Stimulated activated CD4-positive, alpha-beta T cell treated with anti-CD3 and anti-CD28 coated beads, Interleukin-2, amount 100 ng/mL, for 24 hours (primary cell): ENCODE measurements at regions not wholly inside any gene's neighbourhood (a gene's known extent, or its start where the extent isn't known, plus 50 kb on each side); places are given as distances from the start of the nearest gene placed in this dataset.
A peak's percentile ranks its signal among the peaks of the same experiment; 100 is the strongest.

Source experiments
- DNase-seq, 2 donors: peaks; one replicate each; pipeline ENCODE4 v3.0.0-alpha.2; 2020

DNA sequence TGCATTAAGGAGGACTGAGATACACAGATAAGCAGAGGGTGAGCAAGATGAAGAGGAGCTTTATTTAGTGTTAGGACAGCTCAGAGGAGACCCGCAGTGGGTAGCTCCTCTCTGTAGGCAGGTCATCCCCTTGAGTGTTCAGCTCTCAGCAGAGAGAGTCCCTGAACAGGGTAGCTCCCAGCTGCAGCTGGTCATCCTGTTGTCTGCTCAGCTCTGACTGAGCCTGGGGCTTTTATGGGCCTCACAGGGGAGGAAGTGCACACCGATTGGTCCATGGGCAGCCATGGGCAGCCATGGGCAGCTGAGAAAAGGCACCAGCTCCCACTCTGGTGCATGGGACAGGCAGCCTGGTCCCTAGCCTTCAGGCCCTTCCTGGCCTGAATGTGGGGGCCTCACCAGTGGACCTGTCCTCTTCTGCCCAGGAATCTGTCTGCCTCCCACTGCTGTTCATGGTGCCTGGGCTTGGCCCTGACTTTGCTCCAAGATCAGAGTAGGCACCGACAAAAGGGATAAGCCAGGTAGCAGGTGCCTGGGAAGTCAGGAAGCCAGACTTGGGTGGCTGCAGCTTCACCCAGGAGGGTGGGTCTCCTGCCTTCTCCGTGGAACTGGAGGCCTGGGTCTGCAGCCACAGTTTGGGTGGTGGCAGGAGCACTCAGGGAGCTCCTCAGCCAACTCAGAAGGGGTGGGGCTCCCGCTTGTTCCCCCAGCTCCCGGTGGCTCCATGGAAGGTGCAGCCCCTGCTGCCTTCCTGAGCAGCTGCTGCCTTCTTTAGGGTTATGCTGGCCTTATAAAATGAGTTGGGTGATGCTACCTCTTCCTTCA lies 54.7 kb downstream of the MYEOV start:
- DNase-seq: peak in 1 of 2 donors; percentile 8

DNA sequence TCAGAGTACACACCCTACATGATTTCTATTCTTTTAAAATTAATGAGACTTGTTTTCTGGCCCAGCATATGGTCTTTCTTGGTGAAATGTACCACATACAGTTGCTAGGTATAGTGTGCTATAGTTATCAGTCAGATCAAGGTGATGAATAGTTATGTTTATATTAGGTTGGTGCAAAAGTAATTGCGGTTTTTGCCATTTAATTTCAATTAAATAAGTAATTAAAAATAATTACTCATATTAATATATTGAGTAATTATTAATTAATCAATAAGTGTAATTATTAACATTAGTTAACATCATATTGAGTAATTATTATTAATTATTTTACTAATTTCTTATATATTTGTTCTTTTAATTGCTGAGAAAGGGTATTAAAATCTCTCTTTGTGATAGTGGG lies 56.1 kb downstream of the MYEOV start:
- DNase-seq: no peak

DNA sequence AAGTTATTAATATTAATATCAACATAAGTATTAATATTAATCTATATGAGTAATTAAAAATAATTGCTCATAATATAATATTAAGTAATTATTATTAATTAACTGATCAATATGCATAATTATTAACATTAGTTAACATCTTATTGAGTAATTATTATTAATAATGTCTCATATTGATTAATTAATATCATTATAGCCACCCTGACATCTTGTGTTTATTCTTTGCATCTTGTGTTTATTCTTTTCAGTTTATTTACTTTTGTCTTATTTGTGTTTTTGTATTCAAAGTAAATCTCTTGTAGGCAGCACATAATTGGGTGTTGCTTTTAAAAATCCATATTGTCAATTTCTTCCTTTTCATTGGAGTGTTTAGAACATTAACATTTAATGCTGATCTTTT lies 56.6 kb downstream of the MYEOV start:
- DNase-seq: no peak

DNA sequence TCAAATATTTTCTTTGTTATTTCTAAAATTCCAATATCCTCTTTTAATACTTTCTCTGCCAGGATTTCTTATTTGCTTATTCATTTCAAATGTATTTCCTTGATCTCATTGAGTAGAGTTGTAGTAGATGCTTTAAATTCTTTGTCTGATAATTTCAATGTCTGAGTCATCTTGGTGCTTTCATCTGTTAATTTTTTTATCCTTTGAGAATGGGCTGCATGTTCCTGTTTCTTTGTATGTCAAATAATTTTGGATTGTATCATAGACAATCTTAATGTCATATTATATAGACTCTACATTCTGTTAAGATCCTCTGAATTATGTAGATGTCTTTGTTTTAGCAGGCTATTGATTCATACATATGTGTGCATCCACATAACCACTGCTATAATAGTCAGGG lies 57.5 kb downstream of the MYEOV start:
- DNase-seq: no peak

DNA sequence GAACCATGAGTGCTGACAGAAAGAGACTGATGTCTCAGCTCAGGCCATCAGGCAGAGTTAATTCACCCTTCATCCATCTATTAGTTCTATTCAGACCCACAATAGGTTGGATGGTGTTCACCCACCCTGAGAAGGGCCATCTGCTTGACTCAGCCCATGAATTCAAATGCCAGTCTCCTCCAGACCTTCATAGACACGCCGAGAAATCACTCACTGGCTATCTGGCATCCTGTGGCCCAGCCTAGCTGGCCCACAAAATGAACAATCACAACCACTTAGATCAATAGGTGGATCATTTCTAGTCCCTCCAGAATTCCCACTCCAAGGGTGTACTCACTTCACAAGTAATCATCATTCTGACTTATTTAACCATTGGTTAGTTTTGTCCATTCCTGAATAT lies 58.2 kb downstream of the MYEOV start:
- no peak for DNase-seq

DNA sequence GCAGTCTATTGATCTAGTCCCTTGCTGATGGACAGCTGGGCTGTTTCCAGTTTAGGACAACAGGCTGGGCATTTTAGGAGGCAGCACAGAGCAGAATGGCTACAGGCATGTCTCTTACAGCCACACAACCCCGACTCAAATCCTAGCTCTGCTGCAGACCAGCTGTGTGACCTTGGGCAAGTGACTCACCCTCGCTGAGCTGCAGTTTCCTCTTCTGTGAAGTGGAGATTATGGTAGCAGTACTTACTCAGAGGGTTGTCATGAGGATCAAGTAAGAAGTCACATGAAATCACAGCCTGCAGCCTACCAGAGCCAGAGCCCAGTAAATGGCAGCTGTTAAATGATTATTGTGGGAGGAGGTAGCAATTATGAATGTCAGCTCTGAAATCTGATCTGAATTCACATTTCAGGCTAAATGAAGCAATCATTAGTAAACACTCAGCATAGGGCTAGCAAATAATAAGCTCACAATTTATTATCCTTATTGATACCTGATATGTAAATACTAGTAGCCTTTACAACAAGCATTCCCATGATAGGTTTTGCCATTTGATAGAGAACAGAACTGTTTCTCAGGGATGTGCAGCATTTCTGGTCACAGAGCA lies 58.9 kb downstream of the MYEOV start:
- peak; percentile 51 to 56 for DNase-seq

DNA sequence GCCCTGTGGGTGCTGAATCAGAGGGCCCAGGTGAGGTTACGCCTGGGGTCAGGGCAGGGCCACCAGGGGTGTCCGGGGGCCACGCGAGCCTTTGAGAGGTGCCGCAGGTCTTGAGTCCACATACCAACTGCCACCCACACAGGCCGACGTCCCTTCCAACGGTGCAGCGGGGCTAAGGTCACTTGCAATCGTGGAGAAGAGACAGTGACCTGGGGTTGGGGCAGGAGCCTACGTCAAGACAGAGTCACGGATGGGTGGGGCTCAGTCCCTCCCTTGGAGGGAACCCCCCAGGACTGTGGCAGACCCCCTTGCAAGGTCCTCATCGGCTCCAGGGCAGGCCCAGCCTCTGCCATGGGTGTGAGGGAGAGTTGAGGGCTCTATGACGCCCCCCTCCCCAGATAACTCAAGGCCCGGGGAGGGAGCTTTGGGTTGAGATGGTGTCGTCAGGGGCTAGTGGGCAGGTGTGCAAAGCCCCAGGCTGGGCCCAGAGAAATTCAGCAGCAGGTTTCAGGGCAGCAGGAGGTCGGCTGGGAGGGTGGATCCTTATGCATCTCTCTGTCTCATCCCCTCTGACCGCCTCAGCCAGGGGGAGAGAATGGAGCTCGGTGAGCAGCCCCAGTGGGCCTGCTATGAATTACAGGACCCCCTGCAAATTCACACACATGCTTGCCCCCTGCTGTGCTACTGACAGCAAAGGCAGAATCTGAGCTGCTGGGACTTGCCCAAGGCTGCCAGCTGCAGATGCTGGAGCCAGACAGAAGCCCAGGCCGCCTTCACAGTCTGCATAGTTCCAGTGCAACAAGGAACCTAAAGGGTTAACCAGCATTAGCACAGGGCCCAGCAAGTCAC lies 60.0 kb downstream of the MYEOV start:
- peak in 1 of 2 donors; percentile 14 for DNase-seq

DNA sequence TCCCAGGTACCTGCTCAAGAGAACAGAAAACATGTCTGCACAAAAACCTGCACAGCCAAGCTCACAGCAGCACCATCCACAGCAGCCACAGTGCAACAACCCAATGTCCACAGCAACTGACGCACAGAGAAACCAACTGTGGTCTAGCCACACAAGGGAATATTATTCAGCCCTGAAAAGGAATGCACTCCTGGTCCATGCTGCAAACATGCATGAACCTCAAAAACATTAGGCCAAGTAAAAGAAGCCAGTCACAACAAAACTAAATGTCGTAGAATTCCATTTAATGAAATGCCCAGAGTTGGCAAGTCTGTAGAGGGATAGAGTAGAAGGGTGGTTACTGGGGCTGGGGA lies 60.6 kb downstream of the MYEOV start:
- no peak for DNase-seq

DNA sequence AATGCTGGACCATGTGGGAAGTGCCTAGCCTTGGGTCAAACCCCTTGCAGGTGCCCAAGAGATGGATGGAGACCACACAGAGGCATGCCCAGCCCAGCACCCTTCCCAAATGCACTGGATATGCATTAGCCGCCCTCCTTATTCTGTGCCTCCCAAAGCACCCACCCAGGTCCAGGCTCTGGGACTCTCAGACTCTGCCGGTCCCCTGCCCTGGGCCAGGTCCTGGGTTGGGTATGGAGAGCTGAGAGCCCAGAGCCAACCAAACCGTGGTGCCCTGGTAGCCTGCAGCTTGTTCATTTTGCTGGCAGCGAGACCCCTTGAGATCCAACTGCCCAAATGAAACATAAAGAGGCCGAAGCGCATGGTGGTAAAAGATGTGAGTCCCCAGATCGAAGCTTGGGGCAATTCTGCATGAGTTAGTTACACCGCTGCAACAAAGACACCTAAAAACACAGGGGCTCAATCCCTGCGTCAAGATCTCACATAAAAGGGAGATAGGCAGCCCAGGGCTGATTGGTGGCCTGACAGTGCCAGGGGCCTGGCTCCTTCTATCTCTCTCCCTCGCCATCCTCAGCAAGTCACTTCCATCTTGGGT lies 61.5 kb downstream of the MYEOV start:
- peak in 1 of 2 donors; percentile 11 for DNase-seq

DNA sequence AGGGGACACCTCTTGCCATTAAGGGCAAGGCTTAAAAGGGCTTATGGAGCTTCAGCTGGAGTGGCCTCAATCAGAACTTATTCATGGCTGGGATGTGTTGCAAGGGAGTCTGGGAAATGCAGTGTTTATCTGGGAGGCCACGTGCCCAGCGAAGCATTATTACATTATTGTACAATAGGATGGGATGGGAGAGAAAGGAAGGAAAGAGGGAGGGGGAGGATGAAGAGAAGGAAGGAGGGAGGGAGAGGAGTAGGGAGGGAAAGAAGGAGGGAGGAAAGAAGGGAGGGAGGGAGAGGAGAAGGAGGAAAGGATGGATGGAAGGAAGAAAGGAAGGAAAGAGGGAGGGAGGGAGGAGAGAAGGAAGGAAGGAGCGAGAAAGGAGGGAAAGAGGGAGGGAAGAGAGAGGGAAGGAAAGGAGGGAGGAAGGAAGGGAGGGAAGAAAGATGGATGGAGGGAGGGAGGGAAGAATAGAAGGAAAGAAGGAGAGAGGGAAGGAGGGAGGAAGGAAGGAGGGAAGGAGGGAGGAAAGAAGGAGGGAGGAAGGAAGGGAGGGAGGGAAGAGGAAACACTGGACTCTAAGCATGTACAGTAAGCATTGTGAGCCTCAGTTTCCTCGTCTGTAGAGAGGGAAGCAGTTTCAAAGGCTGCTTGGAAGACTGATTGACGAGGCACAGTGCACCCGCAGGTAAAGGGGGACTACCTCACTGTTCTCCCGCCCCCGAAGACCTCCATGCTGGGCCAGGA lies 62.2 kb downstream of the MYEOV start:
- no peak for DNase-seq

DNA sequence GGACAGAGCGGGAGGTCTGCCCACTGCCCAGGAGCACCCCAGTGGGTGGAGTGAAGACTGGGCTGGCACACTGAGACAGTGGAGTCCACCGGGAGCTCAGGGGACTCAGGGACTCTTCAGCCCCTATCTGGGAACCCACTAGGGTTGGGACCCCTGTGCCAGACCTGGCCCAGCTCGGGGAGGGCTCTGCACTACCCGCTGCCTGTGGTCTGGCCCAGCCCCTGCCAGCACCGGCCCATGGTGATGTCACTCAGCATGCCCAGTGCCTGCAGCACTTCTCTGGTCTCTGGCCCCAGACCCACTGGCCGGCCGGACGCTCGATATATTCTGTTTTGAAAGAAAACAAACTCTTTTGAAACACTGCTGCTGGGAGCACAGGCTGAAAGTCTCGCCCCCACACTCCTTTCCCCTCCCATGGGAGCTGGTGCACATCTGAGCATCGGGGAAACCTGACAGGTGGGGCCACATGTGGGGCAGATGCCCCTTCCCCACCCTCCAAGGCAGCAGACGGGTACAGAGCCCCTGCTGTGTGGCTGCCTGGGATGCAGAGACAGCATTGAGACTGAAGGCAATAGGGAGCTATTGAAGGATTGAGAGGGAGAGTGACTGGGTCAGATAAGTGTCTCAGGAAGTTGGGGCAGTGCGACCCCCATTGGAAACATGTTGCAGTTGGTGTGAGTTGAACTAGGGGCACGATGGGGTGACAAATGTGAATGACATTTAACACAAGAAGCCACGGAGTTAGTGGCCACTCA lies 62.9 kb downstream of the MYEOV start:
- peak in 1 of 2 donors; percentile 13 for DNase-seq

DNA sequence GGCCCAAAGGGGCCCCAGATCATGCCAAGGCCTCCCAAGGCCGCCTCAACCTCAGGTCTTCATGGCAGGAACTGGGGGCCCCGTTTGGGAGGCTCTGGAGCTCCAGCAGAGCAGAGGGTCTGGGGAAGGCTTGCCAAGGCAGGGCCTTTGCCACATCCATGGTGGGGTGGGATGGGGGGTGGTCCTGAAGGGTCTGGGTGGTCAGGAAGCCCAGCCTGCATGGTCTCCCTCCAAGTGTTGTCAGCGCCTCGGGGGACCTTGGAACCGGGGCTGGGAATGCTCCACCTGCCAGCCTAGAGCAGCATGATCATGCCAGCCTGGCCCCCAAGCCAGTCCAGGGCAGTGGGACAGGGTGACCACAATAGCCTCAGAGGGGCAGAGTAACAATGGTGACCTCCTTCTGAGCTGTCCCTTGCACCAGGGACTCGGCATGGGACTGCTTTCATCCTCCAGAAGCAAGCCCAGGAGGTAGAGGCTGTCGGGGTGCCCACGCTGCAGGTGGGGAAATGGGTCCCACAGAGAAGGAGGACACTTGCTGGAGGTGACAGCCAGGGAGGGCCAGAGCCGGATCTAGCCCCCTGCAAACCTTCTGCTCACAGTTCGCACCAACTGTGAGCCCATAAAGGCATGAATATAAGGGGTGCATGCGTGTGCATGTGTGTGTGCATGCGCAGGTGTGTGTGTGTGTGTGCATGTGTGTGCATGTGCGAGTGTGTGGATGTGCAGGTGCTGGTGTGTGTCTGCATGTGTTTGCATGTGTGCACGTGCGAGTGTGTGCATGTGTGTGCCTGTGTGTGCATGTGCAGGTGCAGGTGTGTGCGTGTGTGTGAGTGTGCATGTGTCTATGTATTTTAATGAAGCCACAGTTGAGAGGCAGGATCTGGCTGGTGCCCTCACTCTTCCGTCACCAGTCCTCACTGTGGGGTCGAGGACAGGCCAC lies 63.8 kb downstream of the MYEOV start:
- peak in 1 of 2 donors; percentile 15 for DNase-seq

DNA sequence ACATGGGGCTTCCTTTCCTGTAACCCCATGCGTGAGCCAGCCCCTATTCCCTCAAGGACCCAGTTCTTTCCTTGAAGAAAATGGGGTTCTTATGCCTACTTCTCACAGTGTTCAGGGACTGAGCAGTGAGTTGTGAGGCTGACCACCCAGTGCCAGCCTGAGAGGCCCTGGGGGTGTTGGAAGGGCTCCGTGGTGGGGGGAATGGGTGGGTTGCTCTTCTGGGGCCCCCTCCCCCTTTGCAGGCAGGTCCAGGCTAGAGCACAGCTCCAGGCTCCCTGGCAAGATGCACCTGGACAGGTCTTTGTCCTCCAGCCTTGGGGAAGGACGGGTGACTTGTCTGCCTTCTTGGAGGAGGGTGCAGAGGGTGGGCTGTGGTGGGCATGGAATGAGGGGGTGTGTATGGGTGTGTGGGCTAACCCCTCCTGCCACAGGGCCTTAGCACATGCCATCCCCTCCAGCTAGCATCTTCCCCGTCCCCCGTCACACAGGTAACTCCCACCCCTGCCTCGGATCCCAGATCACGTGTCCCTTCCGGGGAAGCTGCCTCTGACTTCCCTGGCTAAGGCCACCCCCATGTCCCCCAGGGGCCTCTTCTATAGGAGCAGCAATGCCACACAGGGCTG lies 64.6 kb downstream of the MYEOV start:
- peak in 1 of 2 donors; percentile 14 for DNase-seq

DNA sequence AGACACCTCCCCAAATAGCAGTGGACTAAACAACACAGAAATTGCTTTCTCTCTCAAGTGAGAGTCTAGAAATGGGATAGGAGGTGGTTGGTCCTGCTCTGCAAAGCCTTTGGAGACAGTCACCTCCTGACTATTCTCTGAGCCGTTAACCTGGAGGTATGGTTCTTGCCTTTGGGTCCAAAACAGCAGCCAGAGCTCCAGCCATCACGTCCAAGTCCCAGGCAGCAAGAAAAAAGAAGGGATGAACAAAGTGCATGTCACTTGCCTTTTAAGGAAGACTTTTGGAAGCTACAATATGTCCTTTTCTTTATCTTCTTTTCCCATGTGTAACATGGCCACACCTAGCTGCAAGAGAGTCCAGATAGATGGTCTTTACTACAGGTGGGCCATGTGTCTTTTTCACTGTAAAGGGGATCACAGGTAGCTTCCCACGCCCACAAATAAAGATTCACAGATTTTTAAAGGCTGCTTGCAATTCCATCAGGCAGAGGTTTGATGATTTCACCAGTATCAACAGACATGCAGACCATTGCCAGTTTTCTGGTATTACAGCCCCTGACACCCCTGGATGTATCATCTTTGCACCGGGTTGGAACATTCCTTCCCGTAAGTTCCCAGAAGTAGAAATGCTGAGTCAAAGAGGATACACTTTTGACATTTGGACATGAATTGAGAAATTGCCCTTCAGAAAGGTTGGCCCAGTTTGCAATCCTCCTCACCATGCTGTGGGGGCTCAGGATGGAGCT lies 66.0 kb downstream of the MYEOV start:
- DNase-seq: peak in 1 of 2 donors; percentile 6

DNA sequence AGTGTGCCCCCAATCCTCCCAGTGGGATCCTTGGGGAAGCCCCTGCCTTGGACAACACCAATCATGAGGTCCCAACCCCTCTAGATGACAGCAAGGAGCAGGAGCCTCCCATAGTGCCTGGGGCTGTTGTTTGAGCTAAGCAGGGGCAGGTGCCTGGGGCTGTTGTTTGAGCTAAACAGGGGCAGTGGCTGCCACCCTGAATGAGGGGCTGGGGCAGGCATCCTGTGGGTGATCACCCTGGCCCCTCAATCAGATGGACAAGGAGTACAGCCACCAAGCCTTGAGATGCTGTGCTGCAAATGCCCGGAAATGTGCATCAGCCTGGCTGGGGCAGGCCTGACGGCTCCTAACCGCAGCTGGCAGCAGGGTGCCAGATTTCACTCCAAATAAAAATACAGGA lies 66.7 kb downstream of the MYEOV start:
- DNase-seq: no peak

DNA sequence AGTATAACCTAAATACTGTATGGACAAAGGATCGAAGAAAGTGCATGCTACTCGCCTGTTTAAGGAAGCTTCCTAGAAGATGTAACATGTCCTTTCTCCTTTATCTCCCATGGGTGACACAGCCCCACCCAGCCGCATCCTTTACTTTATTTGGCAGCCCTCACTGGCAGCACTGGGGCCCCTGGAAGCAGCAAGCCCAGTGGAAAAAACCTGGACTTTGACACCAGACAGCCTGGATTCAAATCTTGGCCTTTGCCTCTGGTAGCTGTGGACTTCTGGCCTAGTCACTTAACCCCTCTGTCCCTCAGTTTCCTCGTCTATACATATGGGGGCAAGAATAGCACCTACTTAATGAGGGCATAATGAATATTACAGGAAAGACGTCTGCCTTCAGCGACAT lies 67.1 kb downstream of the MYEOV start:
- peak in 1 of 2 donors; percentile 9 for DNase-seq

DNA sequence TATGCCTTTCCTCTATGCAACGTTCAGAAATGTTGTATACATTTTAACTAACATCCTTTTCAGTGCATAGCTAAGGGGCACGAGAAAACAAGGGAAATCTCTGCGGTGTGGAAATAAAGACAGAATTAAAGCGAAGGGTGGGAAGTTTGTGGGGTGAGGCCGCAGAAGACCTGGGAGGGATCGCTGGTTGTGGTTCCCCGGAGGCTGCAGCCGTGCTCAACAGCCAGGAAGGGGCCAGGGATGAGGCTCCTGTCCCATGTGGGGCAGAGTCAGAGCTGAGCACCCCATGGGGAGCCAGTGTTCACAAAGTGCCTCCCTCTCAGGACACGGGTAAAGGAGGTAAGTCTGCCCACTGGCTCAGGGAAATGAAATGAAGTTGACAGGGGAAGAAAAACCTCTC lies 67.5 kb downstream of the MYEOV start:
- peak in 1 of 2 donors; percentile 6 for DNase-seq

DNA sequence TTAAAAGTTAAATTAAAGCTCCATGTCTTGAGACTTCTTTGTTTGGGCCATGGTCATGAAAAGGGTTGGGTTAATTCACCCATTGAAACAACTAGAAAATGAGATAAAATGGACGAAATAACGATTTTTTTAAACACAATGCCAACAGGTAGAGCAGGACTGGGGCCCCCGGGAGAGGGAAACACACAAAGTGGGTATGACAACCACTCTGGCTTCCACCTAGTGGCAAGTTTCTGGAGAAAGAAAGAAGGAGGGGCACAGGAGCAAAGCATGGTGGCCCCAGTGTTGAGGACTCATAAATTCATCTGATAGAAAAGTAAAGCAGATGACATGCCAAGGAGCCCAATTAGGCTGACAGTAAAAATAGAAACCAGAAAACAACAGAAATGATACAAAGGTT lies 68.4 kb downstream of the MYEOV start:
- peak in 1 of 2 donors; percentile 7 for DNase-seq

DNA sequence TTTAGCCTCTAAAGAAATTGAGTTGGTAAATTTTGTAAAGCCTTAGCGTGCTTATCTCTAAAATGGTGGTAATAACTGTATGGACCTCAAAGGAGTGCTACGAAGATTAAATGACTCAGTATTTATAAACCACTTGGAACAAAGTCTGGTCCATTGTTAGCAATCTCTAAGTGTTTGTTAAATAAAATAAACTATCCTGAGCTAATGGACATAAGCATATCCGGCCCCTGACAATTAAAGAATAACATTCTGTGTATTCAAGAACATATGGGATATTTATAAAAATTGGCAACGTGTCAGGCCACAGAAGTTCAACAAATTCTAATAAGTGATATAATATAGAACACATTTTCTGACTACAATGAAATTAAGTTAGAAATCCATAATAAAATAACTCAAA lies 71.0 kb downstream of the MYEOV start:
- DNase-seq: no peak
